PC-3 (cell line): ENCODE measurements at regions not wholly inside any gene's neighbourhood (a gene's known extent, or its start where the extent isn't known, plus 50 kb on each side); places are given as distances from the start of the nearest gene placed in this dataset.
"Not testable (repeated sequence)": the region's sequence is repeated elsewhere in the genome, so short reads cannot be mapped to it uniquely, and the experiment has no call there.

ENCODE experiments used
- CTCF ChIP-seq: fragments of 300-600 bp; sonication (generic); conservative IDR thresholded peaks from 2 replicates; pipeline ENCODE4 v1.5.1; 2017; ENCODE audit warnings: antibody characterized with exemption, low read depth, mild to moderate bottlenecking, low read length
- EZH2 ChIP-seq: fragments of 300-600 bp; sonication (generic); IDR thresholded peaks from one replicate; pipeline ENCODE4 v1.6.1; 2017; ENCODE audit warnings: antibody characterized with exemption, mild to moderate bottlenecking, low read length; ENCODE audit not compliant: unreplicated experiment
- EZH2phosphoT487 ChIP-seq: fragments of 300-600 bp; sonication (generic); IDR thresholded peaks from 2 replicates; pipeline ENCODE4 v1.6.1; 2018; ENCODE audit warnings: mild to moderate bottlenecking, antibody characterized with exemption, low read length, borderline replicate concordance

DNA sequence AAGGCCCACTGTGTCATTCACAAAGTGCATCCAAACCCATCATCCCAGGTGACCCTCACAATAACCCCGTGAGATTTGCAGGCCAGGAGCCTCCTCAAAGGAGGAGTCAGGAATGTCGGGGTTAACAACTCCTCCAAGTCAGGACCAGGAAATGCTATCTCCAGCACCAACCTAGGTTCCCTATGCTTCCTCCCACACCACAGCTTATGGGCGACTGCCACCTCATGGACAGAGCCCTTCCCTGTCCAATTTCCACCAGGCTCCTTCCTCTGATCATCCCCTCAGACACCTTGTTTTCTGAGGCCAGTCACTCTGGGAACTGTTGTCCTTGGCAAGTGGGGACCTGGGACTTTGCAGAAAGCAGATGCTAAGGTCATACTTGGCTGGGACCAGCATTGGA, 77.8 kb downstream of the LIMS3 start:
- not testable (repeated sequence) for TF ChIP-seq CTCF, EZH2phosphoT487, EZH2
